Gastroesophageal sphincter (tissue), 4 donors: ENCODE measurements at regions not wholly inside any gene's neighbourhood (a gene's known extent, or its start where the extent isn't known, plus 50 kb on each side); places are given as distances from the start of the nearest gene placed in this dataset.

ENCODE experiments used
- ATAC-seq: fragments of 150-250 bp; one replicate; pipeline ENCODE4 v1.9.1; 2016; ENCODE audit warnings: mild to moderate bottlenecking, moderate library complexity
- H3K27ac ChIP-seq, 4 donors: fragments of 200-600 bp; sonication (generic) in 3 of 4; 1 replicate in 3 of 4; 2 replicates in 1 of 4; pipeline ENCODE4 v1.5.1; 2016 to 2019
- H3K27me3 ChIP-seq: fragments of 200-600 bp; sonication (generic); one replicate; pipeline ENCODE4 v1.5.1; 2019
- H3K36me3 ChIP-seq, 2 donors: fragments of 200-600 bp; sonication (generic); one replicate each; pipeline ENCODE4 v1.5.1; 2019; ENCODE audit warnings: control low read depth in 1 of 2
- H3K4me1 ChIP-seq, 3 donors: fragments of 200-600 bp; sonication (generic); 1 replicate in 2 of 3; 2 replicates in 1 of 3; pipeline ENCODE4 v1.5.1; 2016 to 2019; ENCODE audit warnings: control low read depth in 2 of 3
- H3K4me3 ChIP-seq, 2 donors: fragments of 200-600 bp; sonication (generic); one replicate each; pipeline ENCODE4 v1.5.1; 2019; ENCODE audit warnings: mild to moderate bottlenecking in 1 of 2, moderate library complexity in 1 of 2
- H3K9me3 ChIP-seq, 3 donors: fragments of 200-600 bp; sonication (generic); one replicate each; pipeline ENCODE4 v1.5.1; 2017 to 2019; ENCODE audit warnings: control low read depth in 2 of 3
- CTCF ChIP-seq, 4 experiments: fragments of 200-600 bp in 2 of 4; fragments of 450-650 bp in 2 of 4; sonication (generic) in 1 of 4; IDR thresholded peaks; one replicate each; pipeline ENCODE4 v1.5.1; 2017 to 2019; ENCODE audit warnings: antibody characterized with exemption in 4 of 4, mild to moderate bottlenecking in 2 of 4, moderate library complexity in 2 of 4
- EP300 ChIP-seq: sonication (generic); formaldehyde crosslinking; IDR thresholded peaks from one replicate; pipeline ENCODE4 v1.6.1; 2017; ENCODE audit warnings: antibody characterized with exemption, mild to moderate bottlenecking
- POLR2A ChIP-seq, 2 donors: fragments of 450-650 bp; IDR thresholded peaks; one replicate each; pipeline ENCODE4 v1.6.1; 2017; ENCODE audit warnings: antibody characterized with exemption in 2 of 2, mild to moderate bottlenecking in 2 of 2, moderate library complexity in 1 of 2
- POLR2AphosphoS5 ChIP-seq: sonication (generic); formaldehyde crosslinking; IDR thresholded peaks from one replicate; pipeline ENCODE4 v1.6.1; 2017; ENCODE audit warnings: antibody characterized with exemption
- WGBS, 2 donors: methylation state at CpG; one replicate each; pipeline ENCODE4 v1.1.5; 2018; ENCODE audit warnings: low coverage in 1 of 2; 5-methylcytosine and 5-hydroxymethylcytosine counted together

- no peaks in the 10 kb centered on the region for H3K9me3 ChIP-seq
Observed at GRCh38 chr5:87665166-87665565, 252.4 kb upstream of the CCNH start.

GRCh38 chr5:87661784-87662566, 249.2 kb upstream of the CCNH start:
- no peaks in the 10 kb centered on the region for H3K27me3 ChIP-seq
- no peaks in the 10 kb centered on the region for H3K36me3 ChIP-seq
- no peak overlapping the region for H3K27ac ChIP-seq
- TF ChIP-seq CTCF (IDR thresholded peaks at IDR 0.05) (no peak), POLR2A (IDR thresholded peaks at IDR 0.05) (no peak), EP300 (no peak), POLR2AphosphoS5 (no peak)
- no peak overlapping the region for H3K4me3 ChIP-seq
- no peaks in the 10 kb centered on the region for H3K4me1 ChIP-seq
- WGBS, 2 donors = 90 to 97% methylated on average over 2 of the region's 2 CpGs
- ATAC-seq = no peak
- no peaks in the 10 kb centered on the region for H3K9me3 ChIP-seq

More at GRCh38 chr5:87665166-87665565, 252.4 kb upstream of the CCNH start:
- ATAC-seq = no peak
- H3K27ac ChIP-seq = no peak overlapping the region
- no peak for TF ChIP-seq CTCF (IDR thresholded peaks at IDR 0.05)
- no peak for TF ChIP-seq POLR2AphosphoS5
- no peak for TF ChIP-seq POLR2A (IDR thresholded peaks at IDR 0.05)
- TF ChIP-seq EP300 = no peak
- H3K4me1 ChIP-seq = no peaks in the 10 kb centered on the region
- no peak overlapping the region for H3K4me3 ChIP-seq
- H3K27me3 ChIP-seq = no peaks in the 10 kb centered on the region
- no peaks in the 10 kb centered on the region for H3K36me3 ChIP-seq
- 100% methylated on average over 1 of the region's 1 CpG; no CpG with 5 or more reads in 1 of the 2 donors for WGBS, 2 donors

- ATAC-seq = no peak
- TF ChIP-seq EP300 = no peak
- TF ChIP-seq POLR2AphosphoS5 = no peak
- TF ChIP-seq CTCF (IDR thresholded peaks at IDR 0.05) = no peak
- TF ChIP-seq POLR2A (IDR thresholded peaks at IDR 0.05) = no peak
- no peak overlapping the region for H3K4me3 ChIP-seq
- no peaks in the 10 kb centered on the region for H3K27me3 ChIP-seq
- H3K27ac ChIP-seq = no peak overlapping the region
- H3K9me3 ChIP-seq = no peaks in the 10 kb centered on the region
- no peaks in the 10 kb centered on the region for H3K4me1 ChIP-seq
- no peaks in the 10 kb centered on the region for H3K36me3 ChIP-seq
- 86 to 95% methylated on average over 2 of the region's 2 CpGs for WGBS, 2 donors
Observed at GRCh38 chr5:87653242-87653641, 240.5 kb upstream of the CCNH start.

GRCh38 chr5:87650284-87650683, 237.6 kb upstream of the CCNH start:
- Histone ChIP-seq H3K9me3 (no peaks in the 10 kb centered on the region), H3K4me3 (no peak overlapping the region), H3K27ac (no peak overlapping the region), H3K36me3 (no peaks in the 10 kb centered on the region), H3K27me3 (no peaks in the 10 kb centered on the region), H3K4me1 (no peaks in the 10 kb centered on the region)
- no peak for ATAC-seq
- no peak for TF ChIP-seq EP300
- TF ChIP-seq POLR2AphosphoS5 = no peak
- no peak for TF ChIP-seq CTCF (IDR thresholded peaks at IDR 0.05)
- no peak for TF ChIP-seq POLR2A (IDR thresholded peaks at IDR 0.05)
- WGBS, 2 donors = 58 to 64% methylated on average over 2 of the region's 2 CpGs

GRCh38 chr5:87649455-87649854, 236.7 kb upstream of the CCNH start:
- Histone ChIP-seq H3K4me3 (no peak overlapping the region), H3K9me3 (no peaks in the 10 kb centered on the region), H3K27me3 (no peaks in the 10 kb centered on the region), H3K27ac (no peak overlapping the region), H3K4me1 (no peaks in the 10 kb centered on the region), H3K36me3 (no peaks in the 10 kb centered on the region)
- TF ChIP-seq POLR2AphosphoS5 (no peak), EP300 (no peak), POLR2A (IDR thresholded peaks at IDR 0.05) (no peak)
- no peak for ATAC-seq
- 79 to 100% methylated on average over 3 to 4 of the region's 4 CpGs for WGBS, 2 donors
